ENCODE measurements at regions not wholly inside any gene's neighbourhood (a gene's known extent, or its start where the extent isn't known, plus 50 kb on each side); places are given as distances from the start of the nearest gene placed in this dataset.

DNA sequence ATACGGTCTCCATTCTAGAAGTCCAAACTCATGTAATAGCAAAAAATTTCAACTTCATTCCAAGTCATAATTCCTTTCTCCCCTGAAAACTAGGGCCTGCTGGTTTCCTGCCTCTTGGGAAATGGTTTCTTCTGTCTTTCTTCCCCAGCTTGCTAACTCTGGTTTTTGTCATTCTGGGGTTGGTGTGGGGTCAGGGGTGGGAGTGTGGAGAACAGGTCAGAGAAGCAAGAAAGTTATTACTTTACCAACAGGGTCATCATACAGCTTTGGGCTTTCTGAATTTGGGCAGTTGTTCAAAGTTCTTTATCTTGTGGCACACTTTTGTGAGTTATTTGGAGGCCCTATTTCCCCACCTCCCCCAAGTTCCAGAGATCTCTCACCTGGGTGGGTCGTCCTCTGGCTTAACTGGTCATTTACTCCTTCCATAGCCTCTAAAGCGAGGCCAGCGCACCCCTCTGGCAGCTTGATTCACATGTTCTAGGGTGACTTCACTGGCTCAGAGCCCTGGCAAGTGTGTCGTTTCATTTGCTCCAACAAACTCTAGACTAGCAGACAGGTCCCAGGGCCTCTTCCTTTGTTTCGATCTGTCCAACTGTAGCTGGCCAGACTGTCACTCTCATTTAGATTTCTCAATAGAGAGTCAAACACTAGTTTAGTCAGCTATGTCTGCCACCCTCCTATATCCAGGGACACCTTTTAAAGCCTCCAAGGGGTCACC, 161.2 kb downstream of the JCAD start (continued):
- TF ChIP-seq ZNF12 (CRISPR knock-in tag; IDR thresholded peaks at IDR 0.05) (no peak), SETDB1 (CRISPR knock-in tag; IDR thresholded peaks at IDR 0.05; ENCODE audit: borderline replicate concordance) (no peak), MTA3 (CRISPR knock-in tag; IDR thresholded peaks at IDR 0.05) (no peak), ZKSCAN1 (IDR thresholded peaks at IDR 0.05; ENCODE audit: low read length) (no peak), ZFP36L1 (CRISPR knock-in tag; IDR thresholded peaks at IDR 0.05) (no peak)
- TF ChIP-seq, protein P1, sequence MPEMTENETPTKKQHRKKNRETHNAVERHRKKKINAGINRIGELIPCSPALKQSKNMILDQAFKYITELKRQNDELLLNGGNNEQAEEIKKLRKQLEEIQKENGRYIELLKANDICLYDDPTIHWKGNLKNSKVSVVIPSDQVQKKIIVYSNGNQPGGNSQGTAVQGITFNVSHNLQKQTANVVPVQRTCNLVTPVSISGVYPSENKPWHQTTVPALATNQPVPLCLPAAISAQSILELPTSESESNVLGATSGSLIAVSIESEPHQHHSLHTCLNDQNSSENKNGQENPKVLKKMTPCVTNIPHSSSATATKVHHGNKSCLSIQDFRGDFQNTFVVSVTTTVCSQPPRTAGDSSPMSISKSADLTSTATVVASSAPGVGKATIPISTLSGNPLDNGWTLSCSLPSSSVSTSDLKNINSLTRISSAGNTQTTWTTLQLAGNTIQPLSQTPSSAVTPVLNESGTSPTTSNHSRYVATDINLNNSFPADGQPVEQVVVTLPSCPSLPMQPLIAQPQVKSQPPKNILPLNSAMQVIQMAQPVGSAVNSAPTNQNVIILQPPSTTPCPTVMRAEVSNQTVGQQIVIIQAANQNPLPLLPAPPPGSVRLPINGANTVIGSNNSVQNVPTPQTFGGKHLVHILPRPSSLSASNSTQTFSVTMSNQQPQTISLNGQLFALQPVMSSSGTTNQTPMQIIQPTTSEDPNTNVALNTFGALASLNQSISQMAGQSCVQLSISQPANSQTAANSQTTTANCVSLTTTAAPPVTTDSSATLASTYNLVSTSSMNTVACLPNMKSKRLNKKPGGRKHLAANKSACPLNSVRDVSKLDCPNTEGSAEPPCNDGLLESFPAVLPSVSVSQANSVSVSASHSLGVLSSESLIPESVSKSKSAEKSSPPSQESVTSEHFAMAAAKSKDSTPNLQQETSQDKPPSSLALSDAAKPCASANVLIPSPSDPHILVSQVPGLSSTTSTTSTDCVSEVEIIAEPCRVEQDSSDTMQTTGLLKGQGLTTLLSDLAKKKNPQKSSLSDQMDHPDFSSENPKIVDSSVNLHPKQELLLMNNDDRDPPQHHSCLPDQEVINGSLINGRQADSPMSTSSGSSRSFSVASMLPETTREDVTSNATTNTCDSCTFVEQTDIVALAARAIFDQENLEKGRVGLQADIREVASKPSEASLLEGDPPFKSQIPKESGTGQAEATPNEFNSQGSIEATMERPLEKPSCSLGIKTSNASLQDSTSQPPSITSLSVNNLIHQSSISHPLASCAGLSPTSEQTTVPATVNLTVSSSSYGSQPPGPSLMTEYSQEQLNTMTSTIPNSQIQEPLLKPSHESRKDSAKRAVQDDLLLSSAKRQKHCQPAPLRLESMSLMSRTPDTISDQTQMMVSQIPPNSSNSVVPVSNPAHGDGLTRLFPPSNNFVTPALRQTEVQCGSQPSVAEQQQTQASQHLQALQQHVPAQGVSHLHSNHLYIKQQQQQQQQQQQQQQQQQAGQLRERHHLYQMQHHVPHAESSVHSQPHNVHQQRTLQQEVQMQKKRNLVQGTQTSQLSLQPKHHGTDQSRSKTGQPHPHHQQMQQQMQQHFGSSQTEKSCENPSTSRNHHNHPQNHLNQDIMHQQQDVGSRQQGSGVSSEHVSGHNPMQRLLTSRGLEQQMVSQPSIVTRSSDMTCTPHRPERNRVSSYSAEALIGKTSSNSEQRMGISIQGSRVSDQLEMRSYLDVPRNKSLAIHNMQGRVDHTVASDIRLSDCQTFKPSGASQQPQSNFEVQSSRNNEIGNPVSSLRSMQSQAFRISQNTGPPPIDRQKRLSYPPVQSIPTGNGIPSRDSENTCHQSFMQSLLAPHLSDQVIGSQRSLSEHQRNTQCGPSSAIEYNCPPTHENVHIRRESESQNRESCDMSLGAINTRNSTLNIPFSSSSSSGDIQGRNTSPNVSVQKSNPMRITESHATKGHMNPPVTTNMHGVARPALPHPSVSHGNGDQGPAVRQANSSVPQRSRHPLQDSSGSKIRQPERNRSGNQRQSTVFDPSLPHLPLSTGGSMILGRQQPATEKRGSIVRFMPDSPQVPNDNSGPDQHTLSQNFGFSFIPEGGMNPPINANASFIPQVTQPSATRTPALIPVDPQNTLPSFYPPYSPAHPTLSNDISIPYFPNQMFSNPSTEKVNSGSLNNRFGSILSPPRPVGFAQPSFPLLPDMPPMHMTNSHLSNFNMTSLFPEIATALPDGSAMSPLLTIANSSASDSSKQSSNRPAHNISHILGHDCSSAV (CRISPR knock-in tag; IDR thresholded peaks at IDR 0.05; ENCODE audit: borderline replicate concordance) = no peak
- TF ChIP-seq, protein P2, sequence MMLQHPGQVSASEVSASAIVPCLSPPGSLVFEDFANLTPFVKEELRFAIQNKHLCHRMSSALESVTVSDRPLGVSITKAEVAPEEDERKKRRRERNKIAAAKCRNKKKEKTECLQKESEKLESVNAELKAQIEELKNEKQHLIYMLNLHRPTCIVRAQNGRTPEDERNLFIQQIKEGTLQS (CRISPR knock-in tag; IDR thresholded peaks at IDR 0.05) = no peak
- TF ChIP-seq, protein P3, sequence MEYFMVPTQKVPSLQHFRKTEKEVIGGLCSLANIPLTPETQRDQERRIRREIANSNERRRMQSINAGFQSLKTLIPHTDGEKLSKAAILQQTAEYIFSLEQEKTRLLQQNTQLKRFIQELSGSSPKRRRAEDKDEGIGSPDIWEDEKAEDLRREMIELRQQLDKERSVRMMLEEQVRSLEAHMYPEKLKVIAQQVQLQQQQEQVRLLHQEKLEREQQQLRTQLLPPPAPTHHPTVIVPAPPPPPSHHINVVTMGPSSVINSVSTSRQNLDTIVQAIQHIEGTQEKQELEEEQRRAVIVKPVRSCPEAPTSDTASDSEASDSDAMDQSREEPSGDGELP (IDR thresholded peaks at IDR 0.05; ENCODE audit: borderline replicate concordance, low read depth) = no peak
